Choroid plexus epithelial cell (primary cell): ENCODE measurements at regions not wholly inside any gene's neighbourhood (a gene's known extent, or its start where the extent isn't known, plus 50 kb on each side); places are given as distances from the start of the nearest gene placed in this dataset.
"Not testable (repeated sequence)": the region's sequence is repeated elsewhere in the genome, so short reads cannot be mapped to it uniquely, and the experiment has no call there.

Source experiments
- DNase-seq: peaks from one replicate; pipeline ENCODE4 v3.0.0-alpha.2; 2010; ENCODE audit warnings: low read depth
- H3K4me3 ChIP-seq: 2 replicates; pipeline ENCODE4 v1.5.1; 2011; ENCODE audit warnings: low read depth, mild to moderate bottlenecking, control low read depth, low read length, moderate library complexity
- TF ChIP-seq, protein P1 (sequence below): conservative IDR thresholded peaks from 2 replicates; pipeline ENCODE4 v1.5.1; 2011; ENCODE audit warnings: low read depth, mild to moderate bottlenecking, control low read depth, inconsistent platforms, low read length, moderate library complexity

DNA sequence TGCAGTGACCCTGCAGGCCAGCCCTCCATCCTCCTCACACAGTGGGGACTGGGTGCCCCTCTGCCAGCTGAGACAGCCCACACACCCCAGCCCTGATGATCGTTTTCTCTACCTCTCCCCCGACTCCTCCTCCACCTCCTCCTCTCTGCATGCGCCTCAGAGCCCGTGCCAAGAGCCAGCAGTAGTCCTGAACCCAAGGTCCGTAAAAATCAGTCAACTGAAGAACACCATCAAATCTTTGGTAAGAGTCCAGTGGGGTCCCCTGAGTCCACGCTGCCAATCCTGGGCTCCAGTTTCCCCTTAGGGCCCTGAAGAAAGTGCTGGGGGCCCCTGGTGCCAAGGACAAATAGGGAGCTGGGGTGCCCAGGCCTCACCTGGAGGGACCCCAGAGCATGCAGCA lies 109.3 kb upstream of the FAN1 start:
- DNase-seq = no peak
- no peak overlapping the region for H3K4me3 ChIP-seq
- TF ChIP-seq, protein P1, sequence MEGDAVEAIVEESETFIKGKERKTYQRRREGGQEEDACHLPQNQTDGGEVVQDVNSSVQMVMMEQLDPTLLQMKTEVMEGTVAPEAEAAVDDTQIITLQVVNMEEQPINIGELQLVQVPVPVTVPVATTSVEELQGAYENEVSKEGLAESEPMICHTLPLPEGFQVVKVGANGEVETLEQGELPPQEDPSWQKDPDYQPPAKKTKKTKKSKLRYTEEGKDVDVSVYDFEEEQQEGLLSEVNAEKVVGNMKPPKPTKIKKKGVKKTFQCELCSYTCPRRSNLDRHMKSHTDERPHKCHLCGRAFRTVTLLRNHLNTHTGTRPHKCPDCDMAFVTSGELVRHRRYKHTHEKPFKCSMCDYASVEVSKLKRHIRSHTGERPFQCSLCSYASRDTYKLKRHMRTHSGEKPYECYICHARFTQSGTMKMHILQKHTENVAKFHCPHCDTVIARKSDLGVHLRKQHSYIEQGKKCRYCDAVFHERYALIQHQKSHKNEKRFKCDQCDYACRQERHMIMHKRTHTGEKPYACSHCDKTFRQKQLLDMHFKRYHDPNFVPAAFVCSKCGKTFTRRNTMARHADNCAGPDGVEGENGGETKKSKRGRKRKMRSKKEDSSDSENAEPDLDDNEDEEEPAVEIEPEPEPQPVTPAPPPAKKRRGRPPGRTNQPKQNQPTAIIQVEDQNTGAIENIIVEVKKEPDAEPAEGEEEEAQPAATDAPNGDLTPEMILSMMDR = no peak

DNA sequence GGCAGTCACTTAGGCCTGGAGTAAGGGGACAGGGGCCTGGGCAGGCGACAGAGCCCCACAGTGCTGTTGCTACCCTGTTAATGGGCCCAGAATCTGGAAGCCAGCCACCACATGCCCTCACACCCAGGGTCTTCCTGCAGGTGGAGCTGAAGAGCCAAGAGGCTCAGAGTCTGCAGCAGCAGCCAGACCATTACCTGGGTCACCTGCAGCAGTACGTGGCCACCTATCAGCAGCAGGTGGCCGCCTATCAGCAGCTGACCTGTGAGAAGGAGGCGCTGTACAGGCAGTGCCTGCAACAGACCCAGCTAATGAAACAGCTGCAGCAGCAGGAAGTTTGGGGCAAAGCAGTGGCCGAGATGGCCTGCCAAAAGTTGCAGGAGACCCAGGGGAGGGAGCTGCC lies 104.2 kb upstream of the FAN1 start:
- not testable (repeated sequence) for H3K4me3 ChIP-seq
- TF ChIP-seq, protein P1 = peak; percentile 40
- DNase-seq = peak; percentile 9

DNA sequence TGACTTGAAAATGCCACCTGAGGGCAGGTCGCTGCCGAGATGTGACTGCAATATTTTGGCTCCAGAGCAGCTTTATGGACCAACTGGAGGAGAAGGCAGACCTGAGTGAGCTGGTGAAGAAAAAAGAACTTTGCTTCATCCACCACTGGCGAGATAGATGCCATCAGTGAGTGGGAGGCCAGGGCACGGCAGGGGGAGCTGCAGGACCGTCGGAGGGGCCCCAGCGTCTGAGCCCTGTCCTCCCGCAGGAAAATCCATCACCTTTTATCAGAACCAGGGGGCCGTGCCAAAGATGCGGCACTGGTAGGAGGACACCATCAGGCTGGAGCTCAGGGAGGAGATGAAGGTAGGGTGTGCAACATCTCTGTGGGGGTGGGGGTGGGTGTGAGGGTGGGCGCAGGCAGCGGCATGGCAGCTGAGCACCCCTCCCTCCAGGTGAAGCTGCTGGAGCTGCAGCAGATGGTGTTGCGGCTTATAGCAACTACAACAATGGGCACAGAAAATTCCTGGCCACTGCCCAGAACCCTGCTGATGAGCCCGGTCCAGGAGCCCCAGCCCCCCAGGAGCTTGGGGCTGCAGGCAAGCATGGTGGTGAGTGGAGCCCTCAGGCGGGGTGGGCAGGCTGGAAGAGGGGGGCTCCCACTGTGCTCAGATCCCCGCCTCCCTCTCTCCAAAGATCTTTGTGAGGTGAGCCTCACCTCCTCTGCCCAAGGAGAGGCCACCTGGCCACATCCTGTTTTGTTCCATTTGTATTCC lies 102.4 kb upstream of the FAN1 start:
- not testable (repeated sequence) for H3K4me3 ChIP-seq, DNase-seq
- TF ChIP-seq, protein P1 = peak; percentile 34

DNA sequence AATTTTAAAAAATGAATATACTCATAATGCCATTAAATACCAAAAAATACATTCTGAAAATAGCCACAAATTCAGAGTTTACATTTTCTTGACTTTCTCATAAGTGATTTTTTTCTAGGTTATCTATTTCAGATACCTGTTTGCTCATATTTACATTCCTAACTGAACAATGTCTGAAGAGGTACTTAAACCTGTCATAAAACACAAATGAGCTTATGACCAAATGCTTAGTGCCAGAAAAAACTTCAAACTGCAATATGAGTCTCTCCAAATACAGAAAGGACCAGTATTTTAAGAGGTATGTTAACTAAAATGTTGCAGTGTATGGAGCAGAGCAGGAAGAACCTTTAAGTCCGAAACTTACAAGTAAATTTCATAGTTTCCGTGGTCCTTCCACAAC lies 101.7 kb upstream of the FAN1 start:
- DNase-seq, H3K4me3 ChIP-seq: not testable (repeated sequence)

DNA sequence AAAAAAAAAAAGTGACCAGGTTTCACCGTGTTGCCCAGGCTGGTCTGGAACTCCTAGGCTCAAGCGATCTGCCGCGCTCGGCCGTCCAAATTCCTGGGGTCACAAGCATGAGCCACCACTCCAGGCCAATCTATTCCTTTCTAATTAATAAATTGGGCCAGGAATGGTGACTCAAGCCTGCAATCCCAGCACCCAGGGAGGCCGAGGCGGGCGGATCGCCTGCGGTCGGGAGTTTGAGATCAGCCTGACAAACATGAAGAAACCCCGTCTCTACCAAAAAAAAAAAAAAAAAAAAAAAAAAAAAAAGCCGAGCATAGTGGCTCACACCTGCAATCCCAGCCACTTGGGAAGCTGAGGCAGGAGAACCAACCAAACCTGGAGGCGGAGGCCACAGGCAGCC lies 100.0 kb upstream of the FAN1 start:
- H3K4me3 ChIP-seq = not testable (repeated sequence)

DNA sequence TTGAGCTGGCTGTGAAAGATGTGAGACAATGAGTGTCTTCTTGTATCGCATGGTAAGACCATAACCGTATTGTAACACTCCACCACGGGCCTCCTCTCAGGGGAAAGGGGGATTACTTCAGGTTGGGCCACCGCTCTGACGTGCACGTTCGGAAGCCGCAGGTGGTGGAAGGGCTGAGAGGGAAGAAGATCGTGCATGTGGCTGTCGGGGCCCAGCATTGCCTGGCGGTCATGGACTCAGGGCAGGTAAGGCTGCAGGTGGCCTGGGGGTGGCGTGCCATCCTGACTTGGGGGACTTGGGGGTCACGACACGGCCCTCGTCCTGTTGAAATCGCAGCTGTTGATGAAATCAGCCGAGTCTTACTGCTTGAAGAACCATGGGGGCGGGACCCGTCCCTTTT lies 87.3 kb upstream of the FAN1 start:
- no peak overlapping the region for H3K4me3 ChIP-seq
- no peak for DNase-seq
- TF ChIP-seq, protein P1 = no peak

More for the DNA sequence above, 100.0 kb upstream of the FAN1 start:
- not testable (repeated sequence) for DNase-seq

DNA sequence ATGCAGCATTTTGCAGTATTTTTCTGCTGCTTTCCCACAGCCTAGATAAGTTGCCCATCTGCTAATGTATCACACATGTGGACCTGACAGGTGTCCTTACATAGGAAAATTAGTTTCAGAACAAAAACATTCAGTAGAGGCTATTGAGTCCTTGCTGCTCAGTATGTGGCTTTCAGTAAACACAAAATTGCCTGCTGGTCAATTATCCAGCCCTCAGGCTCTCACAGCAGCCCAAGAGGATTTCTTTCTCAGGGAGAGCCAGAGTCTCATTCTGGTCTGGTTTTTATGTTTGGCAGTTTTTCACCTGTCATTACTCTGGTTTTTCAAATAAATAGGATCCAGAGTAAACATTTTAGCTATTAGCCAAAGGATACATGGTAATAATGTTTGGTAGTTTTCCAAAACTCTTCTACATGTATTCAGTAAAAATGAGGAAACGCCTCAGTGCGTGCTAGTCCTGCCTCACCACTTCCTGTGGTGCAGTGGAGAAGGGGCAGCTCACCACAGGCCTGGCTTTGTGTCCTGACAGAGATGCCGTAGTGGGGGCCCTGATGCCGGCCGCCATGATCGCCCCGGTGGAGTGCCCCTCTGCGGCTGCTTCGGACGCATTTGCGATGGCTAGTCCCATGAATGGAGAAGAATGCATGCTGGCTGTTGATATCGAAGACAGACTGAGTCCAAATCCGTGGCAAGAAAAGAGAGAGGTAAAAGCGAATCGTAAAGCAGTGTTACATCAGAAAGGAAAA lies 80.5 kb upstream of the FAN1 start:
- DNase-seq = peak; percentile 72
- H3K4me3 ChIP-seq = peak overlapping the region; percentile 52

DNA sequence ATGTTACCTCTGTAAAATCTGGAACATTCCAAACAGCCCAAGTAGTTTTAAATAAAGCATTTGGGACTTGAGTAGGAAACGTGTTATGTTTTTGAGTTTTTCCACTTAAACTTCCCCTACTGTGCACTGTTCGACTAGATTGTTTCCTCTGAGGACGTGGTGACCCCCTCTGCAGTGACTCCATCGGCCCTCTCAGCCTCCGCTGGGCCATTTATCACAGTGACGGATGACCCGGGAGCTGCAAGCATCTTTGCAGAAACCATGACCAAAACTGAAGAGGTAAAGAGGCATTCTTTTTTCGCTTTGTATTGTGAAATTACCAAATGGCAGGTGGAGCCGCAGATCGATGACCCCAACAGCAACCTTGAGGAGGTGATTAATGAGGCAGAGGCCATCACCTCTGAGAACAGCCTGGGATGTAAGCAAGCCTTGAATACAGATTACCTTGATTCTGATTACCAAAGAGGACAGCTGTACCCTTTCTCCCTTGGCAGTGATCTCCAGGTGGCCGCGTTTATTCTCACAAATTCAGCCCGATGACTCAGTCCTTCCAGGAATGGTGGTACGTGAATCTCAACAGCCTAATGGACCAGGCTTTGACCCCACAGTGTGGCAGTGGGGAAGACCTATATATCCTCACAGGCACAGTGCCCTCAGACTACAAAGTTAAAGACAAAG lies 79.1 kb upstream of the FAN1 start:
- H3K4me3 ChIP-seq = no peak overlapping the region

More for the DNA sequence above, 79.1 kb upstream of the FAN1 start:
- TF ChIP-seq, protein P1 = no peak
- DNase-seq = no peak
